ENCODE measurements at regions not wholly inside any gene's neighbourhood (a gene's known extent, or its start where the extent isn't known, plus 50 kb on each side); places are given as distances from the start of the nearest gene placed in this dataset.

DNA sequence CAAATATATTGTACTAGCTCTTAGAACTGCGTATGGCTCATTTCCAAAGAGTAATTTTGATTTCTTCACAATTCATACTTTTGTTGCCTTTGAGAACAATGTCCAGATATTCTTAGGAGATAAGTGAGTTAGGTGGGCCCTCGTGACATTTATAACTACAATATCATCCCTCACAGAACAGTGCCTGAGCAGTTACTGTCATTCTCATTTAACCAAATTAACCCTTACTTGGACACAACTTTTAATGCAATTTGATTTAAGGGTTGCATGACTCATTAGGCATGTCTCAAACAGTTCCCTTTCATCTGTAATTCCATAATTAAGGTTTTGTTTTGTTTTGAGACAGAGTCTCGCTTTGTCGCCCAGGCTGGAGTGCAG is 68.1 kb upstream of the DNAH14 start:
- TF ChIP-seq, protein P1, sequence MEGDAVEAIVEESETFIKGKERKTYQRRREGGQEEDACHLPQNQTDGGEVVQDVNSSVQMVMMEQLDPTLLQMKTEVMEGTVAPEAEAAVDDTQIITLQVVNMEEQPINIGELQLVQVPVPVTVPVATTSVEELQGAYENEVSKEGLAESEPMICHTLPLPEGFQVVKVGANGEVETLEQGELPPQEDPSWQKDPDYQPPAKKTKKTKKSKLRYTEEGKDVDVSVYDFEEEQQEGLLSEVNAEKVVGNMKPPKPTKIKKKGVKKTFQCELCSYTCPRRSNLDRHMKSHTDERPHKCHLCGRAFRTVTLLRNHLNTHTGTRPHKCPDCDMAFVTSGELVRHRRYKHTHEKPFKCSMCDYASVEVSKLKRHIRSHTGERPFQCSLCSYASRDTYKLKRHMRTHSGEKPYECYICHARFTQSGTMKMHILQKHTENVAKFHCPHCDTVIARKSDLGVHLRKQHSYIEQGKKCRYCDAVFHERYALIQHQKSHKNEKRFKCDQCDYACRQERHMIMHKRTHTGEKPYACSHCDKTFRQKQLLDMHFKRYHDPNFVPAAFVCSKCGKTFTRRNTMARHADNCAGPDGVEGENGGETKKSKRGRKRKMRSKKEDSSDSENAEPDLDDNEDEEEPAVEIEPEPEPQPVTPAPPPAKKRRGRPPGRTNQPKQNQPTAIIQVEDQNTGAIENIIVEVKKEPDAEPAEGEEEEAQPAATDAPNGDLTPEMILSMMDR (IDR thresholded peaks at IDR 0.05), result no peak
- TF ChIP-seq POLR2A (IDR thresholded peaks at IDR 0.05), result no peak
- TF ChIP-seq POLR2AphosphoS5 (IDR thresholded peaks at IDR 0.05), result no peak
- no peak for TF ChIP-seq EP300 (IDR thresholded peaks at IDR 0.05)

All from suprapubic skin (tissue), 4 donors.